HG02798 (cell line): ENCODE measurements at regions not wholly inside any gene's neighbourhood (a gene's known extent, or its start where the extent isn't known, plus 50 kb on each side); places are given as distances from the start of the nearest gene placed in this dataset.
"Not testable (repeated sequence)": the region's sequence is repeated elsewhere in the genome, so short reads cannot be mapped to it uniquely, and the experiment has no call there.

Source experiments
- ATAC-seq: cut with Tn5 transposase; IDR thresholded peaks from one replicate; pipeline ENCODE4 v1.9.1; 2021; ENCODE audit warnings: mild to moderate bottlenecking; ENCODE audit not compliant: unreplicated experiment, poor library complexity

- not testable (repeated sequence) for ATAC-seq
Observed at GRCh38 chr2:20112361-20112760, 60.9 kb upstream of the LAPTM4A start.

GRCh38 chr2:20111311-20112131, 60.1 kb upstream of the LAPTM4A start:
- no peak for ATAC-seq

- no peak for ATAC-seq
Observed at GRCh38 chr2:20110876-20111275, 59.4 kb upstream of the LAPTM4A start.

- no peak for ATAC-seq
Observed at GRCh38 chr2:20110383-20110782, 59.0 kb upstream of the LAPTM4A start.

GRCh38 chr2:20108655-20109396, 57.4 kb upstream of the LAPTM4A start:
- no peak for ATAC-seq

- no peak for ATAC-seq
Observed at GRCh38 chr2:20107776-20108175, 56.3 kb upstream of the LAPTM4A start.

- no peak for ATAC-seq
Observed at GRCh38 chr2:20107352-20107751, 55.9 kb upstream of the LAPTM4A start.

- ATAC-seq, result no peak
Observed at GRCh38 chr2:20106746-20107145, 55.3 kb upstream of the LAPTM4A start.

GRCh38 chr2:20104900-20105545, 53.6 kb upstream of the LAPTM4A start:
- ATAC-seq, result no peak

- no peak for ATAC-seq
Observed at GRCh38 chr2:20103530-20103929, 52.1 kb upstream of the LAPTM4A start.
